B cell (primary cell): ENCODE measurements at regions not wholly inside any gene's neighbourhood (a gene's known extent, or its start where the extent isn't known, plus 50 kb on each side); places are given as distances from the start of the nearest gene placed in this dataset.

Experiments used
- ATAC-seq: fragments of 200-7000 bp; cut with Tn5 transposase; one replicate; pipeline ENCODE4 v1.10.0; 2021; ENCODE audit warnings: low read depth, mild to moderate bottlenecking, moderate number of reproducible peaks, moderate library complexity
- CTCF ChIA-PET: fragments of 350-600 bp; sonication (Branson Sonifier 250); formaldehyde crosslinking; loops from one replicate; lab custom pipeline; 2021; ENCODE audit warnings: antibody characterized with exemption, inconsistent platforms; lab: Charles Lee
- POLR2A ChIA-PET: fragments of 350-600 bp; sonication (Branson Sonifier 250); formaldehyde crosslinking; loops from one replicate; lab custom pipeline; 2021; ENCODE audit warnings: antibody characterized with exemption; lab: Charles Lee
- DNase-seq: peaks from one replicate; pipeline ENCODE4 v3.0.0; 2013
- H2AFZ ChIP-seq: 2 replicates; pipeline ENCODE4 v1.6.1; 2012; ENCODE audit warnings: mild to moderate bottlenecking, low read depth, low read length; ENCODE audit not compliant: insufficient read depth, poor library complexity, severe bottlenecking
- H3K27ac ChIP-seq, 2 donors: 1 replicate in 1 of 2; 2 replicates in 1 of 2; pipeline ENCODE4 v1.5.1; 2012 to 2013; ENCODE audit warnings: low read length in 2 of 2, mild to moderate bottlenecking in 2 of 2, moderate library complexity in 1 of 2
- H3K27me3 ChIP-seq, 4 experiments: fragments of 200-600 bp in 1 of 4; sonication (generic) in 1 of 4; replicated peaks in 1 of 4; 1 replicate in 2 of 4; 2 replicates in 2 of 4; pipeline versions ENCODE4 v1.6.1 to v1.7.0; 2013 to 2016; ENCODE audit warnings: low read length in 3 of 4, mild to moderate bottlenecking in 2 of 4, mixed read lengths in 1 of 4, moderate library complexity in 1 of 4; ENCODE audit not compliant: insufficient read depth in 4 of 4, control insufficient read depth in 3 of 4; ENCODE audit errors: control extremely low read depth in 1 of 4
- H3K36me3 ChIP-seq, 2 experiments: replicated peaks in 1 of 2; 1 replicate in 1 of 2; 2 replicates in 1 of 2; pipeline versions ENCODE4 v1.6.1 to v1.7.1; 2013; ENCODE audit warnings: low read length in 1 of 2; ENCODE audit not compliant: insufficient read depth in 2 of 2, control insufficient read depth in 1 of 2; ENCODE audit errors: control extremely low read depth in 1 of 2, extremely low read depth in 1 of 2
- H3K4me1 ChIP-seq, 2 donors: fragments of 200-600 bp in 1 of 2; sonication (generic) in 1 of 2; 1 replicate in 1 of 2; 2 replicates in 1 of 2; pipeline versions ENCODE4 v1.5.1 to v1.6.1; 2013 to 2017; ENCODE audit warnings: low read length in 2 of 2; ENCODE audit not compliant: control insufficient read depth in 2 of 2, insufficient read depth in 2 of 2
- H3K4me2 ChIP-seq: replicated peaks from 2 replicates; pipeline ENCODE3; 2012; ENCODE audit warnings: mild to moderate bottlenecking, low read depth, low read length; ENCODE audit not compliant: poor library complexity, severe bottlenecking
- H3K4me3 ChIP-seq, 5 experiments: fragments of 200-600 bp in 1 of 5; sonication (generic) in 1 of 5; 1 replicate in 3 of 5; 2 replicates in 2 of 5; pipeline versions ENCODE4 v1.5.1 to v1.7.0; 2011 to 2016; ENCODE audit warnings: low read length in 4 of 5, mild to moderate bottlenecking in 4 of 5, low read depth in 2 of 5, control low read depth in 1 of 5, moderate library complexity in 1 of 5; ENCODE audit not compliant: insufficient read depth in 1 of 5; ENCODE audit errors: control extremely low read depth in 1 of 5, extremely low read depth in 1 of 5
- H3K79me2 ChIP-seq: fragments of 200-600 bp; sonication (generic); one replicate; pipeline ENCODE4 v1.6.0; 2016; ENCODE audit warnings: low read length; ENCODE audit not compliant: control insufficient read depth, insufficient read depth
- H3K9ac ChIP-seq: fragments of 200-600 bp; sonication (generic); 2 replicates; pipeline ENCODE4 v1.6.1; 2017; ENCODE audit warnings: mild to moderate bottlenecking, low read length, moderate library complexity
- H3K9me3 ChIP-seq, 3 donors: one replicate each; pipeline versions ENCODE4 v1.6.1 to v1.7.1; 2013; ENCODE audit warnings: low read length in 2 of 3; ENCODE audit not compliant: control insufficient read depth in 2 of 3, insufficient read depth in 1 of 3; ENCODE audit errors: control extremely low read depth in 1 of 3
- H4K20me1 ChIP-seq: 2 replicates; pipeline ENCODE4 v1.6.0; 2012; ENCODE audit warnings: mild to moderate bottlenecking, low read length; ENCODE audit not compliant: insufficient read depth, control insufficient read depth, poor library complexity, severe bottlenecking
- H3K27ac Mint-ChIP-seq: one replicate; pipeline ENCODE4 v1.8.0; 2021; ENCODE audit warnings: mixed read lengths
- H3K27me3 Mint-ChIP-seq: one replicate; pipeline ENCODE4 v1.8.0; 2021; ENCODE audit warnings: mixed read lengths
- H3K4me1 Mint-ChIP-seq: one replicate; pipeline ENCODE4 v1.8.0; 2021; ENCODE audit warnings: mixed read lengths
- H3K4me3 Mint-ChIP-seq: one replicate; pipeline ENCODE4 v1.8.0; 2021; ENCODE audit warnings: mixed read lengths
- H3K9me3 Mint-ChIP-seq: one replicate; pipeline ENCODE4 v1.8.0; 2022; ENCODE audit warnings: mixed read lengths; ENCODE audit not compliant: insufficient read depth
- CTCF ChIP-seq: fragments of 200-600 bp; IDR thresholded peaks from one replicate; pipeline ENCODE4 v1.8.0; 2022; ENCODE audit warnings: antibody characterized with exemption, mild to moderate bottlenecking
- EZH2 ChIP-seq: IDR thresholded peaks from 2 replicates; pipeline ENCODE4 v1.6.1; 2012; ENCODE audit warnings: borderline replicate concordance, low read depth, mild to moderate bottlenecking, moderate library complexity, low read length; ENCODE audit not compliant: insufficient read depth, poor library complexity, severe bottlenecking
- WGBS: methylation state at CpG from one replicate; pipeline ENCODE4 v1.1.5; 2013; ENCODE audit warnings: missing lambda C conversion rate; ENCODE audit not compliant: insufficient coverage; 5-methylcytosine and 5-hydroxymethylcytosine counted together
- intact Hi-C: fragments of 100-400 bp; cut with micrococcal nuclease; formaldehyde crosslinking; loops from one replicate; pipeline ENCODE4 v1.10.0; 2022

- DNase-seq (no peak), ATAC-seq (no peak)
- Histone ChIP-seq H4K20me1 (no peaks in the 10 kb centered on the region), H3K27ac (no peak overlapping the region), H3K4me1 (no peaks in the 10 kb centered on the region), H3K9ac (no peak overlapping the region), H3K36me3 (no peaks in the 10 kb centered on the region), H3K9me3 (no peaks in the 10 kb centered on the region), H3K27me3 (no peaks in the 10 kb centered on the region), H3K4me2 (no peak overlapping the region), H2AFZ (no peak overlapping the region), H3K4me3 (no peak overlapping the region), H3K79me2 (no peaks in the 10 kb centered on the region)
- H3K27ac Mint-ChIP-seq: no peak overlapping the region
- WGBS: 100% methylated on average over 2 of the region's 3 CpGs
- peaks cover 13% of the 10 kb centered on the region for H3K27me3 Mint-ChIP-seq
- CTCF ChIA-PET: no interaction called here
- POLR2A ChIA-PET: no interaction called here
- no peaks in the 10 kb centered on the region for H3K9me3 Mint-ChIP-seq
- H3K4me3 Mint-ChIP-seq: no peak overlapping the region
- H3K4me1 Mint-ChIP-seq: no peaks in the 10 kb centered on the region
- TF ChIP-seq EZH2 (no peak), CTCF (no peak)
- intact Hi-C loops: no loop called here
Observed at GRCh38 chr4:174141876-174142275, 141.6 kb downstream of the FBXO8 start.

GRCh38 chr4:174138616-174139015, 144.9 kb downstream of the FBXO8 start:
- Histone ChIP-seq H3K4me2 (no peak overlapping the region), H3K27ac (no peak overlapping the region), H3K9ac (no peak overlapping the region), H3K4me1 (no peaks in the 10 kb centered on the region), H3K27me3 (no peaks in the 10 kb centered on the region), H3K9me3 (no peaks in the 10 kb centered on the region), H3K4me3 (no peak overlapping the region), H4K20me1 (no peaks in the 10 kb centered on the region), H3K36me3 (no peaks in the 10 kb centered on the region), H2AFZ (no peak overlapping the region), H3K79me2 (no peaks in the 10 kb centered on the region)
- H3K27ac Mint-ChIP-seq: no peak overlapping the region
- no peak overlapping the region for H3K4me3 Mint-ChIP-seq
- no peaks in the 10 kb centered on the region for H3K4me1 Mint-ChIP-seq
- TF ChIP-seq CTCF (no peak), EZH2 (no peak)
- peaks cover 7% of the 10 kb centered on the region for H3K27me3 Mint-ChIP-seq
- H3K9me3 Mint-ChIP-seq: no peaks in the 10 kb centered on the region
- no CpG with 5 or more reads among the region's 1 CpG for WGBS
- CTCF ChIA-PET: no interaction called here
- intact Hi-C loops: no loop called here
- DNase-seq (no peak), ATAC-seq (no peak)
- POLR2A ChIA-PET: no interaction called here
